NCI-H345 (cell line): ENCODE measurements at regions not wholly inside any gene's neighbourhood (a gene's known extent, or its start where the extent isn't known, plus 50 kb on each side); places are given as distances from the start of the nearest gene placed in this dataset.
"Not testable (repeated sequence)": the region's sequence is repeated elsewhere in the genome, so short reads cannot be mapped to it uniquely, and the experiment has no call there.

ENCODE experiments used
- DNase-seq: peaks from one replicate; lab custom pipeline; 2025; lab: John Stamatoyannopoulos, UW

DNA sequence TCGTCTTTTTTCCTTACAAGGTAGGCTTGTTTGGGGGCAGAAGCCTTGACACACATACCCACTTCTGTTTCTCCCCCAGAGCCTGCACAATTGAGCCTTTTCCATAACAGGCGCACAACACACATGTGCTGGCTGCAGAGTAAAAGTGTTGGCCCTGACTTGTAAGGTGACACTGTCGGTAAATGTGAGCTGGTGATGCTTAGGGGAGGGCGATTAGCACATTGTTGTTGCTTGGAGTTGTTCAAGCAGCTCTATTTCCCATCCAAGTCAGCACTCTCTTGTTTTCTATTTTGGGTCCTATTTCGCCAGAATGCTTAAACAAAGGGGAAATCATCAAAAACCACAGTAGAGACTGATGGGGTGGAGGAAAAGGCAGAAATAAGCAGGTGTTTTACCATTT, 51.9 kb upstream of the PTPRJ start:
- DNase-seq = no peak

DNA sequence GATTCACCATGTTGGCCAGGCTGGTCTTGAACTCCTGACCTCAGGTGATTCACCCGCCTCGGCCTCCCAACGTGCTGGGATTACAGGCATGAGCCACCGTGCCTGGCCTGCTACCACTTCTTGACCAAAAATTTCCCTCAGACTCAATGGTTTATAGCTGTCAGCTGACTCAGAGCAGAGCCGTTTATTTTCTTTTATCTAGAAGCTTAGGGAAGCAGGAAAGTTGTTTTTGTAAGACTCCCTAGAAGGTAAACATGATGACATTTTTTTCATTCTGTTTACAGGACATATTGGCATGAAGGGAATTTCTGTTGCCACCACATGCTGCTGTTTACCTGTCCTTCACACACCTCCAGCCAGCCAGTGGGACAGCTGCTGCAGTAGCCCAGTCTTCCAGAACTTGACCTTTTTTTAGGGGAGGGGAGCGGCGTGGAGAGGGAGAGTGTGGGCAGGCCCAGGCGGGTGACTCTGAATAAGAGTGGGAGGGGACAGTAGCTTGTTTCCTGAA, 56.1 kb upstream of the PTPRJ start:
- no peak for DNase-seq

DNA sequence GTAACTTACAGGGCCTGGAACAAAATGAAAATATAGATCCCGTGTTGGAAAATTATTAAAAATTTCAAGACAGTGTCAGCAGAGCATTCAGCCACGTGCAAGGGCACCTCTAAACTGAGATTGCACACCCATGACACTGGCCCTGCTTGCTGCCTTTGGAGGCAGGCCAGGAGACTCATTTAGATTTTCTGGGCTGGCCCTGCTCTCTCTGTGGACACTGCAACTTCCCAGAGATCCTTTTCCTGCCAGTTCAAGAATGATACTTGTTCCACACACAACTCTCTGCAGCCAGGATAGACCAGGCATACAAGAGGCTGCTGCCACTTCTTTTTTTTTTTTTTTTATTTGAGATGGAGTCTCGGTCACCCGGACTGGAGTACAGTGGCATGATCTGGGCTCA, 56.7 kb upstream of the PTPRJ start:
- no peak for DNase-seq

DNA sequence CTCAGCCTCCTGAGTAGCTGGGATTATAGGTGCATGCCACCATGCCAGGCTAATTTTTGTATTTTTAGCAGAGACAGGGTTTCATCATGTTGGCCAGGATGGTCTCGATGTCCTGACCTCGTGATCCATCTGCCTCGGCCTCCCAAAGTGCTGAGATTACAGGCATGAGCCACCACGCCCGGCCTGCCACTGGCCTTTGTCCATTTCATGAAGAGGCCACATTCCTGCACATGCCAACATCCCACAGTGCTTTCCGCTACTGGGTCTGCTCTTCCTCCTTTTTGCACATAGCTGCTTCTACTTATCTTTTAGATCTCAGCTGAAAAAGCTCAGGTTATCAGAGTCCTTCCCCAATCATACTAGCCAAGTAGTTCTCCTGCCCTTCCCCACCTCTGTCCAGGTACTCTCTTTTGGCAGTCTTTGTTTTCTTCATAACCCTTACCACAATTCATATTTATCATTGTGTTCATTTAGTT, 59.2 kb upstream of the PTPRJ start:
- DNase-seq = not testable (repeated sequence)

DNA sequence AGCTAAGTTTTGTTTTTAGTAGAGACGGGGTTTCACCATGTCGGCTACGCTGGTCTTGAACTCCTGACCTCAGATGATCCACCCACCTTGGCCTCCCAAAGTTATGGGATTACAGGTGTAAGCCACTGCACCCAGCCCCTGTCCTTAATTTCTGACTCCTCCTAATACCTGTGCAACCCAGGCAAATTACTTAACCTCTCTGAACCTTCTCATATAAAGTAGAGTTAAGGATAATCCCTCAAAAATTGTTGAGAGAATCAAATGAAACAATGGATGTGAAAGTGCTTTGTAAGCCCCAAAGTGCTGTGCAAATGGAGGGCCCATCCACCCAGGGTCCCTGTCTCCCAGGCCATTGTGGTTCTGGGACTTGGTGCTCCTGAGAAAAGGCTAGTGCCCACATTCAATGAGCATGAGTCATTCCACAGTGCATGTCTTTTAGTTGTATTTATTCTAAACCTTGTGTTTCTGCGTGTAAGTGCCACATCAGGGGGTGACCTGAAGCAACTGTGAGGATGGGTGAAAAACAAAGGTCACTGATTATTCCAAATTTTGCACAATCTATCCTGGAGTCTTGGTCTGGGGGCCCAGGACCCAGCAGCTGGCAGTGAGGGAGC, 61.4 kb upstream of the PTPRJ start:
- no peak for DNase-seq

DNA sequence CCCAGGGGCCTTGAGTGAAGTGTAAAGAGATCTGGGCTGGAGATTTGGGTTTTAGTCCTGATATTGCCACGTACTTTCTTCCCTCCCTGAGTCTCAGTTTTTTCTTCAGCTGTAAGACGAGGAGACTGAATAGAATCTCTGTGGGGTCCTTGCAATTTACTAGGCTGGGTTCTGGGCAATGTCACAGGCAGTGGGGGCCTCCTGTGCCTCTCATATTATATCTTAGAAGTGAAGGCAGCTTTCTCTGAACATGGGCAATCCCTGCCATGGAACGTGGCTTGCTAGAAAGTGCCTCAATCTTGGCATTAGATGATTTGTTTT, 62.0 kb upstream of the PTPRJ start:
- DNase-seq = no peak

DNA sequence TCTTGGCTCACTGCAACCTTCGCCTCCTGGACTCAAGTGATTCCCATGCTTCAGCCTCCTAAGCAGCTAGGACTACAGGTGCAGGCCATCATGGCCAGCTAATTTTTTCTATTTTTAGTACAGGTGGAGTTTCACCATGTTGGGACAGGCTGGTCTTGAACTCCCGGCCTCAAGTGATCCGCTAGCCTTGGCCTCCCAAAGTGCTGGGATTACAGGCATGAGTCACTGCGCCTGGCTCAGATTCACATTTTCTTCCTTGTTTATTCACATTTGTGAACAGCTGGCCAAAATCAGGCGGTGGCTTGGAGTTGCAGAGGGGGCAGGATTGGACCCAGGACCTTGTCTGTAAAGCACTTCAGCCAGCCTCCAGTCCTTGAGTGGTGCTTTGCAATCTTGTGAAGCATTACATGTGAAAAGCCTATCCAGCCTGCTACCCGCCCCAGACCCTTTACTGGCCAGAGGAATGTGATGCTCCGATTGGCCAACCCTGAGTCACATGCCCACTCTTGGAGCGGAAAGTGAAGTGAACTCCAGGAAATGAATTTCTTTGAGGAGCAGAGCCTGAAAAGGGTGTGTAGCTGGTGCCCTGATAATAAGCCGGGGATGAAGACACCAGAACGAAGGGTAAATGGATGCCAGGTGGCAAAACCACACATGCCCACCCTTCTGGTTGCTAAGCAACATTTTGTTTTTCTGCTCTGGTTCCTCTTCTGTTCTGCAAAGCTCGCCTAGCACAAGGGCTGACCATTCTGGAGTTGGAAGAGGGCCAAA, 62.6 kb upstream of the PTPRJ start:
- peak; percentile 92 for DNase-seq

DNA sequence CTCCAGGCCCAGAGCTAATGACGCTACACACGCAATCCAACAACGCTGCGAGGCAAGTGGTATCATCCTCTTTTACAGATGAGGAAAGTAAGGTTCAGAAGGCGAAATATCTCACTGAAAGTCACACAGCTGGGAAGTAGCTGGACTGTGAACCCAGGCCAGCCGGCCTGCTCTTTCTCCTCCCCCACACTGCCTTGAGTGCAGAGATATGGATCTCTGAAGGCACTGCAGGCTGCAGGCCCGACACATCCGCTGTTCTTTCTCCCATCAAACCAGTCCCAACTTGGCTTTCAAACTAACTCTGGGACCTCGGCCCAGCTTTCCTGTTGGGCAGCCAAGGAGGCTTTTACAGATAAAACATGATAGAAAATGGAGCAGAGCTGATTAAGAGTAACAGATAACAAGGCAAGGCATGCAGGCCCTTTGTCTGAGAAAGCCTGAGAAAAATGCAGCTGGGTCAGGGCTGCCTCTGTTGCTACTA, 64.0 kb upstream of the PTPRJ start:
- no peak for DNase-seq

DNA sequence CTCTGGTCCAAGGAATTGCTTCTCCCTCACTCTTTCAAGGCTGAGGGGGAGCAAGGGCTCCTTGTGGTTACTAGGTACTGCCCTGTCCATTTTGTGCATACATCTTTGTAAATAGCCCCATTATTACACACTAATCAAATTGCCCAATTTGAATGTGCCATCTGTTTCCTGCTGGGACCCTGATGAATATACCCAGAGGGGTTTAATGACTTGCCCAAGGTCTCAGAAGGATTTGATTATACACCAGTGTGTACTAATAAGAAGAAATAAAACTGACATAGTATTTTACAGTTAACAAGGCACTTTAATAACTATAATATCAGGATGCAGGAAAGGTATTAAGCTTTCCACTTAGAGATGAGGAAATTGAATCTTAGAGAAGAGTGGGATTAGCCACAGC, 64.6 kb upstream of the PTPRJ start:
- DNase-seq = no peak

DNA sequence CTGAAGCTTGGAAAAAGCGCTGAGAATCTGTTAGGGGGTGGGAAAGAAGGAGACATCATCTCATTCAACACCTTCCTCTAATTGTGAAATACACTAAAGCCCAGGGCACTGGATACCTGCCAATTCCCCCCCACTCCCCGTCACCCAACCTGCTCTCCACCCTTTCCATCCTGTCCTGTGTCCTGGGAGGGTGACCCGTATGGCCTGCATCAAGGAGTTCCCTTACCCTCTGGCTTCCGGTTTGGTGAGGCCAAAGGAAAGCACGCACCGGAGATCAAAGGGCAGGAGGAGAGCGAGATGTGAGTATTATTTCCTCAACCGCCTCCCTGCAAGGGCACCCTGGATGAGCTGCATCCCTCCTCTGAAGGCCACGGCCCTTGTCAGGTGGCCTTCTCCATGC, 65.0 kb upstream of the PTPRJ start:
- DNase-seq = no peak

DNA sequence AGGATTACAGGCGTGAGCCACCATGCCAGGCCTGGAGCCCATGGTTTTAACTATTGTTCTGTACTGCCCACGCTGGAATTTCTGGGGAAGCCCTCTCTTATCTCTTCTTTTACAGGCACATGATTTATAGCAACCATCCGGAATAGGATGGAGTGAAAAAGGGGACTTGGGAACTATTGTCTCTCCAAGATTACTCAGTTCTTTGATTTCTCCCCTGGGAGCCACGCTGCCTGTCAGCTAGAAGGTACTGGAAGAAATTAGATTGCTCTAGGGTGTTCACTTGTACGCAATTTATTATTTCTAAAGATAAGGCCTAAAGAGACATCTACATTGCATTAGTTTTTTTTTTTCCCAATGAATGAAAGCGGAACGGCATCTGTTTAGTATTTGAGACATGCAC, 65.6 kb upstream of the PTPRJ start:
- no peak for DNase-seq

DNA sequence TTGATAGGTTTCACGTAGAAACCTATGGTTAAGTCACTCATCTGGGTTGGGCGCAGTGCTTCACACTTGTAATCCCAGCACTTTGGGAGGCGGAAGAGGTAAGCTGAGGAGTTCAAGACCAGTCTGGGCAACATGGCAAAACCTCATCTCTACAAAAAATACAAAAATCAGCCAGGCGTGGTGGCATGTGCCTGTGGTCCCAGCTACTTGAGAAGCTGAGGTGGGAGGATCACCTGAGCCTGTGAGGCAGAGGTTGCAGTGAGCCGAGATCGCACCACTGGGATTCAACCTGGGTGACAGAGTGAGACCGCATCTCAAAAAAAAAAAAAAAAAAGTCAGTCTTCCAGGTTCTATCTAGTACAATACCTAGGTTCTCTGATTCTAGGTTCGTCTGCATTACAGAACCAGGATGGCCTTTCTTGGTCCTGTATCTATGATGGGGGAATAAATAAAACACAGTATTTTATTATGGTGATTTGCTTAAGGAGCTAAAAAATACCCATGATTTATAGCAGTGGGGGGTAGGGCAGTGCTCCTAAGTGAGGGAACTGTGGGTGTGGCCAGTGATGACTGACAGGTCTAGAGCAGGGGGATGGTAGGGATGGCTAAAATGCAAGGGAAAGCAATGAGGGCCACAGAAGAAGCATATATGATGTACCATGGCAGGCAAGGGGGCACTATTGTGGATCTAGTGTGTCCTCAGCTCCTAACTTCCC, 65.5 kb upstream of the NUP160 start:
- DNase-seq = no peak

DNA sequence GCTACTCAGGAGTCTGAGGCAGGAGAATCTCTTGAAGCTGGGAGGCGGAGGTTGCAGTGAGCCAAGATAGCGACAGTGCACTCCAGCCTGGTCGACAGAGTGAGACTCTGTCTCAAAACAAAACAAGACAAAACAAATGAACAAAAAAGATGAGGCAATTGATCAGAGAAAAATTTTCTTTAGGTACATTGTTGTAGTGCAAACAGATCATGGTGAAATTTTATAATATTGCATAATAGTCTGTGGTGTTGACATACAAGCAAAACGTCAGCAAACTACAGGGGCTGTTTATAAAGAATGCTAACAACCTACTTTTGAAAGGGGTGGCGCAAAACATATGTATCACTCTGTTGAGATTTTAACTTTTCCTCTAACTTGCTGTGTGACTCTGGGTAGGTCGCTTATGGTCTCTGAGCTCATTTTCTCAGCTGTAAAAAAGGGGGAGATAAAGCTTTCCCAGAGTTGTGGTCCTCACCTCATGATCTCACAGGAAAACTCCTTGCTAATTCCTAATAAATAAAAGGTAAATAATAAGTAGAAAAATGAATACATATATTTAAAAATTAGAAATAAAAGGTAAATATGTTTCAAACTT, 64.8 kb upstream of the NUP160 start:
- no peak for DNase-seq

DNA sequence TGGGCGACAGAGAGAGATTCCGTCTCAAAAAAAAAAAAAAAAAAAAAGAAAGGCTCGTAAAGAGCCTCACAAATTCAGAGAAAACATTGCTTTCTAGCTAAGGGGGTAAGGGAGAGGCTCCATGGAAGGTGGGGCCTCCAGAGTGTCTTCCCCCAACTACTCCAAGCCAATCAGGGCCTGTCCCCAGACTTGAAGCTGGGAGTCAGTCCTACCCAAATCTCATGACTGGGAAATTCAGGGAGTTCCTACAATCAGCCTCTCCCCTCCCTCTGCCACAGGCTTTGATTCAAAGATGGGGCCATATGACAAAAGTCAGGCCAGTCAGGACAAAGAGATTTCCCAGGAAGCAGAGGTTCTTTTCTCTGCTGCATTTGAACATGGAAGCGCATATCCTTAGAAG, 63.0 kb upstream of the NUP160 start:
- DNase-seq = no peak

DNA sequence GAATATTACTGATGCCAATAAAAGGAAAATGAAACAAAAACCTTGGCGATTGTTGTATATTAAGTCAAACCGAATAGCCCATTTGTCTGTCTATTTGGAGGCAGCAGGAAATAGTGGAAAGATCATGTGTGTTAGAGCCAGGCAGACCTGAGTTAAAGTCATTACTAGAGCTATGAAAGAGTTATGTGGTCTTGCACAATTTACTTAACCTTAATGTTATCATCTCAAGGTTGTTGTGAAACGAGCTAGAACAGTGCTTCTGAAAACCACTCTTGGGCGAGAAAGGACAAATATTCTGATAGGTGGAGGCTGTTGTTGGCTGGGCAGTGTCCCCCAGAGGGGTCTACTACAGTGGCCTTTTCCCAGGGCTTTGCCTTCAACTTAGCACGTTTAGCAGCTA, 60.0 kb upstream of the NUP160 start:
- DNase-seq = no peak

DNA sequence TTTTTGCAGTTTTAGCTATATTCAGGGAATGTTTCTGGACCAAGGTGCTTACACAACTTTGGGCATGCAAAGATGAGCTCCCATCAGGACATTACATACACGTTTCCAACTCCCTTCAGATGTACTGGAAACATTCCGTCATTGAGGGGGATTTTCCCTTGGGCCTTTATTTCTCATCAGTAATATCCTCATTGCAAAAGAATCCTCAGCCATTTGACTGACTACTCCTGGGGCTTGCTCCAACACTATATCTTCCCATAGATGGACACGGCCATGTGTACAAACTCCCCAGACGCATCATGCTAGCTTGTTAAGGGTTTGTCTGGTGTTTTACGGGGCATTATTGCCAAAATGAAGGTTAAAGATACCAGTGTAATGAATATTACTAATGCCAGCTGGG, 59.3 kb upstream of the NUP160 start:
- no peak for DNase-seq

DNA sequence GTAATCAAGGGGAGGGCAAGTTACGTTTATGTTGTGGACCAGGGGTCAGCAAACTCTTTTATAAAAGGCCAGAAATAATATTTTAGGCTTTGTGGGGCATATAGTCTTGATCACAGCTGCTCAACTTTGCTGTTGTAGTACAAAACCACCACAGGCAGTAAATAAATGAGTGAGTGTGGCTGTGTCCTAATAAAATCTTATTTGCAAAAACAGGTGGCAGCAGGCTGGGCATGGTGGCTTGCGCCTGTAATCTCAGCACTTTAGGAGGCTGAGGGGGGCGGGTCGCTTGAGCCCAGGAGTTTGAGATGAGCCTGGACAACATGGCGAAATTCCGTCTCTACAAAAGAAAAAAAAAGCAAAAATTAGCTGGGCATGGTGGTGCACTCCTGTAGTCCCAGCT, 57.9 kb upstream of the NUP160 start:
- DNase-seq = no peak

DNA sequence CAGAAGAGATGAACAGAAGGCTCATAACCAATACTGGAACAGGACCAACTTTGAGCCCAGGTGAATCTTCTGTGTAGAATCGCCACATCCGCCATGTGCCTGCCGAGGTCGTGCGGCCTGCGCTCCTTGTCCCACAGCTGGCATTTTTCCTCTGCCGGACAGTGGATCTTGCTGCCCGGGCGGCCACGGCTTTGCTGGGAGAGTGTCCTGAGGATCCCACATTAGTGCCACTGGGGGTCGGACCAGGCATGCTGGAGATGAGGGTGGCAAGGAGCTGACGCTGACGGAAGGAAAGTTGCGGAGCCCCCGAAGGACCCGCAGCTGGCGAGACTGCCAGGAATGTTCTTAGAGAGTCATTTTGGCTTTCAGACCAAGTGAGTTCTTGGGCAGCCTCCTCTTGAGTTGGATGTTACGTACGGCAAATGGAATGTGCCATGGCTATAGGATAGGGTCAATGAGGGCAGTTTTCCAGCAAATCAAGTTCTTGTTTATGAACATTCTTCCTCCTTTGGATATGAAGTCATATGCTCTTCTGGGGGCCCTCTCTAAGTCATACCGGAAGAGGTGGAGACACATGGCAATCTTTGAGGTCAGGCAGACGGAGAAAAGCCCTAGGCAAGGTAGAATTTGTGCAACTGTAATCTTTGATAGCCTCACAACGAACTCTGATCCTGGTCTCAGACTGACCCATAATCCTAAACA, 57.4 kb upstream of the NUP160 start:
- DNase-seq = no peak

DNA sequence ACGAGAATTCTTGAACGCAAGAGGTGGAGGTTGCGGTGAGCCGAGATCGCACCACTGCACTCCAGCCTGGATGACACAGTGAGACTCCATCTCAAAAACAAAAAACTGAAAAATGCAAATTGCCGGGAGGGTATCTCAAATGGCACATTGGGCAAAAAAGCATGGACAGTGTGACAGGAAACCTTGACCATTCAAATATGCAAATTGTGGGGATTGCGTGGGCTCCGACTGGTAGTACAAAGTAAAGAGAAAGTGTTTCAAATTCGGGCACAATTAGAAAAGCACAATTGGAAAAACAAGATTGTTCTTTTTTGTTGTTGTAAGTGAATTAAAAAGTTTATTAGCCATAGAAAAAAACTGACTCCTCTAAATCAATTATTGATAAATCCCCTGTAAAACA, 56.7 kb upstream of the NUP160 start:
- no peak for DNase-seq

DNA sequence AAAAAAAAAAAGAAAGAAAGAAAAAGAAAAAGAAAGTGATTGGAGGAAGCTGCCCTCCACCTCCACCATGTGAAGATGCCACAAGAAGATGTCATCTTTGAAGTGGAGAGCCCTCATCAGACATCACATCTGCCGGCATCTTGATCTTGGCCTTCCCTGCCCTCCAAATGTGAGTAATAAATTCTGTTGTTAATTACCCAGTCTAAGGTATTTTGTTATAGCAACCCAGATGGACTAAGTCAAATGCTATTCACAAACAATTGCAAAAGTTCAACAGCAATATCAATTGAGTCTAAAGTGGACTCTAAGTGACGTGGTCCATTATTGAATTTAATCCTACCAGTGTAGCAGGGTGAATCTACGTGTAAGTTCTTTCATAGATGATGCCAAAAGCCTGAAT, 55.9 kb upstream of the NUP160 start:
- no peak for DNase-seq

DNA sequence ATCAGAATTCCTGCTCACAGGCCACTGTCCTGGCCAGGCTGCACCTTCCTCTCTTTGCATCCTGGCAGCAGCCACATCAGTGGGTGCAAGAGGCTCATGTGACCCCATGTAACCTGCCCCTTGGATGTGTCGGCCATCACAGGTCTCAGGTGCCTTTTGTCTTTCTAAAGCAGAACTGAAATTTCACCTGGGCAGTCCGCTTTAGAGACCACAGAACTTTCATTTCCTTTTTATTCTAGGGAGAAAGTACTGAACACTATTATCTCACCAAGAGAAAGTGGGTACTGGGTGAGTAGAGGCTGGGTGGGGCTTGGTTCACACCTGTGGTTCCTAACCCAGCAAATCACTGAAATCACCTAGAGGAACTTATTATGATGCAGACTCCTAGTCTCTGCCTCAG, 51.7 kb upstream of the NUP160 start:
- DNase-seq = no peak
